ENCODE measurements at regions not wholly inside any gene's neighbourhood (a gene's known extent, or its start where the extent isn't known, plus 50 kb on each side); places are given as distances from the start of the nearest gene placed in this dataset.

GRCh38 chr4:123298261-123298660 lies 98.3 kb upstream of the SPRY1 start:
- TF ChIP-seq, protein P1, sequence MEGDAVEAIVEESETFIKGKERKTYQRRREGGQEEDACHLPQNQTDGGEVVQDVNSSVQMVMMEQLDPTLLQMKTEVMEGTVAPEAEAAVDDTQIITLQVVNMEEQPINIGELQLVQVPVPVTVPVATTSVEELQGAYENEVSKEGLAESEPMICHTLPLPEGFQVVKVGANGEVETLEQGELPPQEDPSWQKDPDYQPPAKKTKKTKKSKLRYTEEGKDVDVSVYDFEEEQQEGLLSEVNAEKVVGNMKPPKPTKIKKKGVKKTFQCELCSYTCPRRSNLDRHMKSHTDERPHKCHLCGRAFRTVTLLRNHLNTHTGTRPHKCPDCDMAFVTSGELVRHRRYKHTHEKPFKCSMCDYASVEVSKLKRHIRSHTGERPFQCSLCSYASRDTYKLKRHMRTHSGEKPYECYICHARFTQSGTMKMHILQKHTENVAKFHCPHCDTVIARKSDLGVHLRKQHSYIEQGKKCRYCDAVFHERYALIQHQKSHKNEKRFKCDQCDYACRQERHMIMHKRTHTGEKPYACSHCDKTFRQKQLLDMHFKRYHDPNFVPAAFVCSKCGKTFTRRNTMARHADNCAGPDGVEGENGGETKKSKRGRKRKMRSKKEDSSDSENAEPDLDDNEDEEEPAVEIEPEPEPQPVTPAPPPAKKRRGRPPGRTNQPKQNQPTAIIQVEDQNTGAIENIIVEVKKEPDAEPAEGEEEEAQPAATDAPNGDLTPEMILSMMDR (IDR thresholded peaks at IDR 0.05 in 4 of 5, conservative IDR thresholded peaks at IDR 0.05 in 1 of 5), result no peak
- TF ChIP-seq POLR2A (IDR thresholded peaks at IDR 0.05), result no peak

Data from gastrocnemius medialis (tissue), 4 donors.